Panc1 (cell line): ENCODE measurements at regions not wholly inside any gene's neighbourhood (a gene's known extent, or its start where the extent isn't known, plus 50 kb on each side); places are given as distances from the start of the nearest gene placed in this dataset.

ENCODE experiments used
- ATAC-seq: fragments of 200-7000 bp; cut with Tn5 transposase; 2 replicates; pipeline ENCODE4 v1.9.1; 2020; ENCODE audit warnings: mild to moderate bottlenecking, moderate library complexity
- BruUV-seq: library from RNA; stranded (reverse); fragments of 400-500 nt; replicated peaks from 2 replicates; lab custom pipeline; 2021; lab: Mats Ljungman, UMichigan
- CTCF ChIA-PET: fragments of 300-600 bp; sonication (Branson Sonifier 250); formaldehyde crosslinking; loops from one replicate; lab custom pipeline; 2022; ENCODE audit warnings: antibody characterized with exemption; lab: Charles Lee
- POLR2A ChIA-PET: fragments of 300-600 bp; sonication (Branson Sonifier 250); formaldehyde crosslinking; loops from one replicate; lab custom pipeline; 2022; ENCODE audit warnings: antibody characterized with exemption; lab: Charles Lee
- DNase-seq: peaks from one replicate; pipeline ENCODE4 v3.0.0-alpha.2; 2010; ENCODE audit warnings: low read depth, low spot score
- H3K27ac ChIP-seq: 2 replicates; pipeline ENCODE4 v1.5.1; 2011; ENCODE audit warnings: mild to moderate bottlenecking, low read length, inconsistent platforms
- H3K27me3 ChIP-seq: fragments of 200-500 bp; sonication (Bioruptor generic); 2 replicates; pipeline ENCODE4 v1.6.0; 2014; ENCODE audit warnings: low read length, inconsistent platforms; ENCODE audit not compliant: control insufficient read depth, insufficient read depth
- H3K36me3 ChIP-seq: fragments of 200-500 bp; sonication (Bioruptor generic); 2 replicates; pipeline ENCODE4 v1.5.1; 2014; ENCODE audit warnings: inconsistent platforms, mild to moderate bottlenecking, low read length, moderate library complexity; ENCODE audit not compliant: control insufficient read depth, insufficient read depth
- H3K4me1 ChIP-seq: 2 replicates; pipeline ENCODE4 v1.5.1; 2011; ENCODE audit warnings: inconsistent platforms, mild to moderate bottlenecking, low read length, moderate library complexity; ENCODE audit not compliant: control insufficient read depth, insufficient read depth
- H3K4me3 ChIP-seq, 2 experiments: 2 replicates each; pipeline ENCODE4 v1.5.1; 2011 to 2012; ENCODE audit warnings: low read depth in 2 of 2, low read length in 2 of 2, mild to moderate bottlenecking in 2 of 2, inconsistent platforms in 1 of 2, moderate library complexity in 1 of 2
- H3K9me3 ChIP-seq: fragments of 200-500 bp; sonication (Bioruptor generic); 2 replicates; pipeline ENCODE4 v1.5.1; 2014; ENCODE audit warnings: low read depth, mild to moderate bottlenecking, inconsistent platforms, low read length, moderate library complexity; ENCODE audit not compliant: control insufficient read depth, insufficient read depth
- POLR2AphosphoS5 ChIP-seq: IDR thresholded peaks from 2 replicates; pipeline ENCODE4 v1.6.1; 2012; ENCODE audit warnings: mild to moderate bottlenecking, low read depth, low read length, moderate library complexity
- SIN3A ChIP-seq: IDR thresholded peaks from 2 replicates; pipeline ENCODE4 v1.6.1; 2012; ENCODE audit warnings: low read depth, mild to moderate bottlenecking, low read length, moderate library complexity, borderline replicate concordance; ENCODE audit not compliant: insufficient read depth
- TCF7L2 ChIP-seq: IDR thresholded peaks from 2 replicates; pipeline ENCODE4 v1.6.1; 2011; ENCODE audit warnings: mild to moderate bottlenecking, low read depth, low read length, inconsistent platforms
- in situ Hi-C: cut with HindIII; loops from 2 replicates; pipeline ENCODE4 v1.10.0; 2016; ENCODE audit warnings: low sequenced_read_pairs, low pct_unique_long_range_greater_than_20kb
- intact Hi-C: fragments of 100-400 bp; cut with micrococcal nuclease; formaldehyde crosslinking; loops from one replicate; pipeline ENCODE4 v1.10.0; 2022; ENCODE audit not compliant: unreplicated experiment
- TF ChIP-seq, protein P1 (sequence below): fragments of 450-650 bp; IDR thresholded peaks from 2 replicates; pipeline ENCODE4 v1.5.1; 2017; ENCODE audit warnings: mild to moderate bottlenecking
- TF ChIP-seq, protein P2 (sequence below), 2 experiments: IDR thresholded peaks; 2 replicates each; pipeline ENCODE4 v1.6.1; 2011 to 2012; ENCODE audit warnings: low read depth in 2 of 2, control low read depth in 1 of 2, low read length in 1 of 2, mild to moderate bottlenecking in 1 of 2, moderate library complexity in 1 of 2; ENCODE audit not compliant: insufficient read depth in 1 of 2

DNA sequence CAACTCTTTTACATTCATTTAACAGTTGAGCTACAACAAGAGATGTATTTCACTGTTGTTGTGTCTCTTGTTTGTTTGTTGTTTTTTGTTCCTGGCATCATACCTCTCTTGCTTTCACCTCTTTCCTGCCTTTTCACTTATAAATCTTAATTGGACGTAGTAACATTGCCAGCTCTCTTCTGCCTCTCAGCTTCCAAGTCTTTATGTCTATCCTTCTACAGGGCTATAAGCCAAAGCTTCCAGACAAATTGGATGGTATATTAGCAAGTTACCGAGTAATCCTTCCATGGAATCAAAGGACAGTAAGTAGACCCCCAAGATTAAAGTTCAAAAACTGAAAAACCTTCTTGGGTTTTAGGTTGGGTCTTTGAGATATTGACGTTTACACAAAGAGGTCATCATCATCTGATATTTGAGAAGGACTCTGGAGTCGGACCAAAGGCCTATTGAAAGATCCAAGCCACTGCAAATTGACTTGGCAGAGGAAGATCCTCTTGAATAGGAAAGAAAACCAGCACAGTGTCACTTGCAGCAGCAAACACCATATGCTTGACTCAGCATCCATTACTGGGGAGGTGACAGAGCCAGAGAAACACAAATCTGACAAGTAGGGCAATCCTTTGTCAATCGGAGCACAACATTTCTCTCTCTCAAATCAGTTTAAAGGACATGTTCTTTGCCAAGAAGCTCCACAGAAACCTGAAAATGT, 648.5 kb upstream of the NR2F2 start:
- no peak overlapping the region for H3K4me3 ChIP-seq
- intact Hi-C loops (no loop called here), in situ Hi-C loops (no loop called here)
- H3K27me3 ChIP-seq, result no peaks in the 10 kb centered on the region
- ATAC-seq (no peak), DNase-seq (no peak)
- ChIA-PET CTCF (no interaction called here), POLR2A (interaction anchor here (0.5 kb wide), 1 partner anchor 1521 kb away, joined by 3 read pairs; no protein-coding TSS in a partner anchor)
- no peaks in the 10 kb centered on the region for H3K4me1 ChIP-seq
- no peak overlapping the region for H3K27ac ChIP-seq
- TF ChIP-seq, protein P1, sequence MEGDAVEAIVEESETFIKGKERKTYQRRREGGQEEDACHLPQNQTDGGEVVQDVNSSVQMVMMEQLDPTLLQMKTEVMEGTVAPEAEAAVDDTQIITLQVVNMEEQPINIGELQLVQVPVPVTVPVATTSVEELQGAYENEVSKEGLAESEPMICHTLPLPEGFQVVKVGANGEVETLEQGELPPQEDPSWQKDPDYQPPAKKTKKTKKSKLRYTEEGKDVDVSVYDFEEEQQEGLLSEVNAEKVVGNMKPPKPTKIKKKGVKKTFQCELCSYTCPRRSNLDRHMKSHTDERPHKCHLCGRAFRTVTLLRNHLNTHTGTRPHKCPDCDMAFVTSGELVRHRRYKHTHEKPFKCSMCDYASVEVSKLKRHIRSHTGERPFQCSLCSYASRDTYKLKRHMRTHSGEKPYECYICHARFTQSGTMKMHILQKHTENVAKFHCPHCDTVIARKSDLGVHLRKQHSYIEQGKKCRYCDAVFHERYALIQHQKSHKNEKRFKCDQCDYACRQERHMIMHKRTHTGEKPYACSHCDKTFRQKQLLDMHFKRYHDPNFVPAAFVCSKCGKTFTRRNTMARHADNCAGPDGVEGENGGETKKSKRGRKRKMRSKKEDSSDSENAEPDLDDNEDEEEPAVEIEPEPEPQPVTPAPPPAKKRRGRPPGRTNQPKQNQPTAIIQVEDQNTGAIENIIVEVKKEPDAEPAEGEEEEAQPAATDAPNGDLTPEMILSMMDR, result no peak
- TF ChIP-seq TCF7L2 (no peak), POLR2AphosphoS5 (no peak), SIN3A (no peak)
- TF ChIP-seq, protein P2, sequence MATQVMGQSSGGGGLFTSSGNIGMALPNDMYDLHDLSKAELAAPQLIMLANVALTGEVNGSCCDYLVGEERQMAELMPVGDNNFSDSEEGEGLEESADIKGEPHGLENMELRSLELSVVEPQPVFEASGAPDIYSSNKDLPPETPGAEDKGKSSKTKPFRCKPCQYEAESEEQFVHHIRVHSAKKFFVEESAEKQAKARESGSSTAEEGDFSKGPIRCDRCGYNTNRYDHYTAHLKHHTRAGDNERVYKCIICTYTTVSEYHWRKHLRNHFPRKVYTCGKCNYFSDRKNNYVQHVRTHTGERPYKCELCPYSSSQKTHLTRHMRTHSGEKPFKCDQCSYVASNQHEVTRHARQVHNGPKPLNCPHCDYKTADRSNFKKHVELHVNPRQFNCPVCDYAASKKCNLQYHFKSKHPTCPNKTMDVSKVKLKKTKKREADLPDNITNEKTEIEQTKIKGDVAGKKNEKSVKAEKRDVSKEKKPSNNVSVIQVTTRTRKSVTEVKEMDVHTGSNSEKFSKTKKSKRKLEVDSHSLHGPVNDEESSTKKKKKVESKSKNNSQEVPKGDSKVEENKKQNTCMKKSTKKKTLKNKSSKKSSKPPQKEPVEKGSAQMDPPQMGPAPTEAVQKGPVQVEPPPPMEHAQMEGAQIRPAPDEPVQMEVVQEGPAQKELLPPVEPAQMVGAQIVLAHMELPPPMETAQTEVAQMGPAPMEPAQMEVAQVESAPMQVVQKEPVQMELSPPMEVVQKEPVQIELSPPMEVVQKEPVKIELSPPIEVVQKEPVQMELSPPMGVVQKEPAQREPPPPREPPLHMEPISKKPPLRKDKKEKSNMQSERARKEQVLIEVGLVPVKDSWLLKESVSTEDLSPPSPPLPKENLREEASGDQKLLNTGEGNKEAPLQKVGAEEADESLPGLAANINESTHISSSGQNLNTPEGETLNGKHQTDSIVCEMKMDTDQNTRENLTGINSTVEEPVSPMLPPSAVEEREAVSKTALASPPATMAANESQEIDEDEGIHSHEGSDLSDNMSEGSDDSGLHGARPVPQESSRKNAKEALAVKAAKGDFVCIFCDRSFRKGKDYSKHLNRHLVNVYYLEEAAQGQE (IDR thresholded peaks at IDR 0.05; ENCODE audit: insufficient read depth in 1 of 2, low read depth in 2 of 2, low read length in 1 of 2), result no peak
- no TSS peak for BruUV-seq
- H3K9me3 ChIP-seq, result no peaks in the 10 kb centered on the region
- H3K36me3 ChIP-seq, result no peaks in the 10 kb centered on the region

DNA sequence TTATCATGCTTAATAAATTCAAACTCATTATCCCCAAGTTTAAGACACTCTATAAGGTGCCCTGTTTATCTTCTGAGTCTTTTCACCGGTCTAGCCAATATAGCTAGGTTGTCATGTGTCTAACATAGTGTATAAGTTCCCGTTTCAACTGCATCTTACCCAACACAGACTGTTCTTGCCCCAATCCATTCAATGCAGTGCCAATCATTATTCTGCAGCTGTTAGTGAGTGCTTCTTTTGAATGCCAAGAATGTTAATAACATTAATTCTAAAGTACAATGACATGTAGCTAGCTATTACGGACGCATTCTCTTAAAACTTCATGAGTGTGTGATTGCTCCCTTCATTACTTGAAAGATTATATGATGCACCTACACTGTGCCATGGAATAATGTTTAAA, 646.4 kb upstream of the NR2F2 start:
- no peaks in the 10 kb centered on the region for H3K27me3 ChIP-seq
- no peaks in the 10 kb centered on the region for H3K9me3 ChIP-seq
- DNase-seq, result no peak
- H3K27ac ChIP-seq, result no peak overlapping the region
- no peaks in the 10 kb centered on the region for H3K4me1 ChIP-seq
- BruUV-seq, result no TSS peak
- no peaks in the 10 kb centered on the region for H3K36me3 ChIP-seq
- ChIA-PET POLR2A (no interaction called here), CTCF (interaction anchor here (0.6 kb wide), 1 partner anchor 942 kb away, joined by 4 read pairs; no protein-coding TSS in a partner anchor)
- H3K4me3 ChIP-seq, result no peak overlapping the region
- TF ChIP-seq, protein P1, result no peak
- no peak for TF ChIP-seq POLR2AphosphoS5
- TF ChIP-seq, protein P2 (IDR thresholded peaks at IDR 0.05; ENCODE audit: insufficient read depth in 1 of 2, low read depth in 2 of 2, low read length in 1 of 2), result no peak
- TF ChIP-seq TCF7L2, result no peak
- TF ChIP-seq SIN3A, result no peak
- ATAC-seq, result no peak
- intact Hi-C loops (no loop called here), in situ Hi-C loops (no loop called here)
